Activated T-helper 1 cell treated with Interleukin-2 at 50 U/mL for 16 hours (primary cell): ENCODE measurements at regions not wholly inside any gene's neighbourhood (a gene's known extent, or its start where the extent isn't known, plus 50 kb on each side); places are given as distances from the start of the nearest gene placed in this dataset.

Experiments used
- DNase-seq: peaks from one replicate; pipeline ENCODE4 v3.0.0-alpha.2; 2020; ENCODE audit warnings: low read depth

- no peak for DNase-seq
These were observed 67.1 kb upstream of the PRKX start for GRCh38 chrX:3780564-3780963.

GRCh38 chrX:3779546-3779945 is 66.1 kb upstream of the PRKX start:
- no peak for DNase-seq

- no peak for DNase-seq
These were observed 64.0 kb upstream of the PRKX start for GRCh38 chrX:3777416-3777815.

GRCh38 chrX:3771766-3772165 is 58.3 kb upstream of the PRKX start:
- DNase-seq: no peak

- no peak for DNase-seq
These were observed 55.4 kb upstream of the PRKX start for GRCh38 chrX:3768881-3769280.
